DND-41 (cell line): ENCODE measurements at regions not wholly inside any gene's neighbourhood (a gene's known extent, or its start where the extent isn't known, plus 50 kb on each side); places are given as distances from the start of the nearest gene placed in this dataset.
"Not testable (repeated sequence)": the region's sequence is repeated elsewhere in the genome, so short reads cannot be mapped to it uniquely, and the experiment has no call there.

Experiments used
- ATAC-seq: fragments of 200-7000 bp; cut with Tn5 transposase; 3 replicates; pipeline ENCODE4 v1.9.1; 2021; ENCODE audit warnings: low read depth; ENCODE audit not compliant: insufficient read depth
- DNase-seq: peaks from one replicate; pipeline ENCODE4 v3.0.0-alpha.2; 2020
- H2AFZ ChIP-seq: 2 replicates; pipeline ENCODE4 v1.6.0; 2012; ENCODE audit warnings: low read depth, low read length
- H3K27ac ChIP-seq: 2 replicates; pipeline ENCODE4 v1.5.1; 2012; ENCODE audit warnings: low read length, inconsistent platforms
- H3K27me3 ChIP-seq: fragments of 200-600 bp; sonication (generic); 2 replicates; pipeline ENCODE4 v1.6.0; 2012; ENCODE audit warnings: low read length, mild to moderate bottlenecking, inconsistent platforms; ENCODE audit not compliant: insufficient read depth, poor library complexity
- H3K36me3 ChIP-seq: 2 replicates; pipeline ENCODE4 v1.5.1; 2012; ENCODE audit warnings: low read length, inconsistent platforms; ENCODE audit not compliant: insufficient read depth
- H3K4me1 ChIP-seq: 2 replicates; pipeline ENCODE4 v1.5.1; 2012; ENCODE audit warnings: mild to moderate bottlenecking, low read length; ENCODE audit not compliant: insufficient read depth
- H3K4me2 ChIP-seq: 2 replicates; pipeline ENCODE4 v1.6.0; 2012; ENCODE audit warnings: mild to moderate bottlenecking, moderate library complexity, low read length, inconsistent platforms; ENCODE audit not compliant: insufficient read depth
- H3K4me3 ChIP-seq, 2 experiments: fragments of 200-600 bp in 1 of 2; shearing (Covaris generic) in 1 of 2; 2 replicates each; pipeline ENCODE4 v1.5.1; 2012 to 2016; ENCODE audit warnings: inconsistent platforms in 2 of 2, low read length in 2 of 2, mild to moderate bottlenecking in 2 of 2, low read depth in 1 of 2, moderate library complexity in 1 of 2
- H3K79me2 ChIP-seq: 2 replicates; pipeline ENCODE4 v1.6.0; 2012; ENCODE audit warnings: low read length, inconsistent platforms; ENCODE audit not compliant: insufficient read depth
- H3K9ac ChIP-seq: 2 replicates; pipeline ENCODE4 v1.6.0; 2012; ENCODE audit warnings: low read depth, mild to moderate bottlenecking, inconsistent platforms, low read length, moderate library complexity
- H3K9me3 ChIP-seq: 2 replicates; pipeline ENCODE4 v1.5.1; 2012; ENCODE audit warnings: low read length, moderate library complexity, mild to moderate bottlenecking, inconsistent platforms; ENCODE audit not compliant: insufficient read depth, severe bottlenecking
- H4K20me1 ChIP-seq: 2 replicates; pipeline ENCODE4 v1.6.0; 2012; ENCODE audit warnings: low read length; ENCODE audit not compliant: insufficient read depth
- EZH2 ChIP-seq: IDR thresholded peaks from 3 replicates; pipeline ENCODE4 v1.6.1; 2012; ENCODE audit warnings: borderline replicate concordance, low read depth, mild to moderate bottlenecking, moderate library complexity, low read length, inconsistent platforms; ENCODE audit not compliant: severe bottlenecking
- TF ChIP-seq, protein P1 (sequence below): IDR thresholded peaks from 2 replicates; pipeline ENCODE4 v1.5.1; 2012; ENCODE audit warnings: borderline replicate concordance, low read length, moderate library complexity, mild to moderate bottlenecking; ENCODE audit not compliant: poor library complexity, severe bottlenecking; ENCODE audit errors: extremely low read depth

DNA sequence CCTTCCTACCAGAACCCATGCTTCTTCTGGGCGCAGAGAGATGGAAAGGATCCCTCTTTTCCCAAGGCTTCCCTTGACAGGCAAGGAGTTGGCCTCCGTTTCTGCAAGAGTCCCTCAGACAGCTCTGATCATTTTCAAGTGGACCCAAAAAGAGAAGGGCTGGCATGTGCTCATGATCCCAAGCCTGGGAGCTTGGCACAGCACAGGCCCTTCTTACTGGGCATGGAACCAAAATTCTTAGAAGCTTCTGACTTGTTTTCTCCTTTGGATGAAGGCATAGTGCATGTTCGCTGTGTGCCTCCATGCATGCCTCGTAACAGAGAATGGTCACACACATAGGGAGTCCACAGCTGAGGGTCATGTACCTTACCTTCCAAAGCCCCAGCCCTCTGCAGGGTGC lies 449.6 kb downstream of the MIAT start:
- H3K4me3 ChIP-seq, result no peak overlapping the region
- no peak for TF ChIP-seq EZH2
- TF ChIP-seq, protein P1, sequence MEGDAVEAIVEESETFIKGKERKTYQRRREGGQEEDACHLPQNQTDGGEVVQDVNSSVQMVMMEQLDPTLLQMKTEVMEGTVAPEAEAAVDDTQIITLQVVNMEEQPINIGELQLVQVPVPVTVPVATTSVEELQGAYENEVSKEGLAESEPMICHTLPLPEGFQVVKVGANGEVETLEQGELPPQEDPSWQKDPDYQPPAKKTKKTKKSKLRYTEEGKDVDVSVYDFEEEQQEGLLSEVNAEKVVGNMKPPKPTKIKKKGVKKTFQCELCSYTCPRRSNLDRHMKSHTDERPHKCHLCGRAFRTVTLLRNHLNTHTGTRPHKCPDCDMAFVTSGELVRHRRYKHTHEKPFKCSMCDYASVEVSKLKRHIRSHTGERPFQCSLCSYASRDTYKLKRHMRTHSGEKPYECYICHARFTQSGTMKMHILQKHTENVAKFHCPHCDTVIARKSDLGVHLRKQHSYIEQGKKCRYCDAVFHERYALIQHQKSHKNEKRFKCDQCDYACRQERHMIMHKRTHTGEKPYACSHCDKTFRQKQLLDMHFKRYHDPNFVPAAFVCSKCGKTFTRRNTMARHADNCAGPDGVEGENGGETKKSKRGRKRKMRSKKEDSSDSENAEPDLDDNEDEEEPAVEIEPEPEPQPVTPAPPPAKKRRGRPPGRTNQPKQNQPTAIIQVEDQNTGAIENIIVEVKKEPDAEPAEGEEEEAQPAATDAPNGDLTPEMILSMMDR, result no peak

DNA sequence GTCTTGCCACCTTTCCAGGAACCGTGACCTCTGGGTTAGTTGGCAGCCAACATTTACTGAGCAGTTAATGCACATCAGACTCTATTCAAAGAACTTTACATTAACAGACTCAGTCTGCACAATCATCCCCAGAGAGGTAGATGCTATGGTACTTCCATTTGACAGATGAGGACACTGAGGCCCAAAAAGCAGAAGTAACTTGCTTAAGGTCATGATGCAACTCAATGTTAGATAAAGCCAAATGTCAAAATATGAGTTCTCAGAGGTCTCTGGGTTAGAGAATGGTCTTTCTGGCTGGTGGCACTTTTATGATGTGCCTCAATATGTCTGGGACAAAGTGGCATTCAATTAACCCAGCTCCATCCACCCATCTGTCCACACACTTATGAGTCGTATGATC lies 450.0 kb downstream of the MIAT start:
- ATAC-seq (no peak), DNase-seq (no peak)
- Histone ChIP-seq H3K9me3 (peaks cover 5% of the 10 kb centered on the region), H3K36me3 (no peaks in the 10 kb centered on the region), H3K27ac (no peak overlapping the region), H3K9ac (no peak overlapping the region), H2AFZ (no peak overlapping the region), H3K79me2 (no peaks in the 10 kb centered on the region), H3K4me1 (no peaks in the 10 kb centered on the region), H3K27me3 (no peaks in the 10 kb centered on the region), H3K4me2 (no peak overlapping the region), H3K4me3 (no peak overlapping the region), H4K20me1 (no peaks in the 10 kb centered on the region)
- TF ChIP-seq, protein P1, result no peak
- TF ChIP-seq EZH2, result no peak

More for the DNA sequence above, 449.6 kb downstream of the MIAT start:
- no peak for DNase-seq
- Histone ChIP-seq H2AFZ (no peak overlapping the region), H3K4me1 (no peaks in the 10 kb centered on the region), H3K4me2 (no peak overlapping the region), H4K20me1 (no peaks in the 10 kb centered on the region), H3K27me3 (no peaks in the 10 kb centered on the region), H3K36me3 (no peaks in the 10 kb centered on the region), H3K9ac (no peak overlapping the region), H3K79me2 (no peaks in the 10 kb centered on the region), H3K9me3 (peaks cover 5% of the 10 kb centered on the region), H3K27ac (no peak overlapping the region)
- no peak for ATAC-seq

DNA sequence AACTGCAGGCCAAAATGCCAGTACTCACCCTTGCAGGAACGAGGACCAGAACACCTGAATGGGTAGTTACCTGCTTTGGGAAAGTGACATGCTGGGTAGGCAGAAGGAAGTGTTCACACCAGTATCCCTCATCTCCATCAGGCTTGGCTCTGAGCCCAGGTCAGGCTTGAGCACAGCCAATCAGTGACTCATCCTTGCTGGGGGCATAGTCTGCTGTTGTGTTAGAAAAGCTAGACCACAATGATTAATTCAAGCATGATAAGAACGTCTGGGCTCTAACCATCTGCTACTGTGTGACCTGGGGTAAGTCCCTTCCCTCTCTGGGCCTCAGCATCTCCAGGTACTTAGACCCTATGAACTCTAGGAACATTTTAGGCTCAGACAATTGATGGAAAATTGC lies 450.4 kb downstream of the MIAT start:
- no peak for DNase-seq
- TF ChIP-seq, protein P1, result no peak
- TF ChIP-seq EZH2, result no peak
- no peaks in the 10 kb centered on the region for H3K36me3 ChIP-seq
- no peaks in the 10 kb centered on the region for H3K4me1 ChIP-seq
- H3K4me3 ChIP-seq, result no peak overlapping the region
- no peaks in the 10 kb centered on the region for H3K79me2 ChIP-seq
- H3K27ac ChIP-seq, result no peak overlapping the region
- ATAC-seq, result no peak
- H3K4me2 ChIP-seq, result no peak overlapping the region
- no peaks in the 10 kb centered on the region for H4K20me1 ChIP-seq
- H3K9me3 ChIP-seq, result peaks cover 5% of the 10 kb centered on the region
- H3K27me3 ChIP-seq, result no peaks in the 10 kb centered on the region
- no peak overlapping the region for H3K9ac ChIP-seq
- H2AFZ ChIP-seq, result no peak overlapping the region

DNA sequence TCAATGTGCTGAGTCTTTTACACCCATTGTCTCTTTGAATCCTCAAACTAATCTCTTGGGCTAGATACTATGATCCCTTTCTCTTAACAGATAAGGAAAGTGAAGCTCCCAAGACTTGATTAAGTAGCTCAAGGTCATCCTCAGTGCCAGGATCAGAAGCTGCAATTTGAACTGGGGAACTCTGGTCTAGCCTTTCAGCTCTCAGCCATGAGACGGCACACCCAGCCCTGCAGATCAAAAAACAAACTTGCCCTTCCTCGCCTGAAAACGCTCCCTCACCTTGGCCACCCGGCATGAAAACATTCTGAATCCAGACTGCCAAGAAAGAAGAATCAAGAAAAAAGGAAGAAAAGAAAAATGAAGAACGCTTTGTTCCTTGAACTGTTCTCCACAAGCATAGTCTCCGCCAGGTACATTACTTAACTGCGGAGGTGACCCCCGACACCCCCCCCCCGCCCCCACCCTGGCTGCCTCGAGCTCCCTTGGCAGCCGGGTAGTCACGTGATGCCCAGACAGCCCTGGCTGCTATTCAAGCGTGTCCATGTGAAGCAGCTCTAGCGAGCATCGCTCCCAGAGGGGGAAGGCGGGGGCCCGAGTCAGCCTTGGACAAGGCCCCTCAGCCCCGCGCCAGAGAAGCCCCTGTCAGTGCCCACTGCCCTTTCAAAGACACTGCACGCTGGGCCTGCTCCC lies 451.2 kb downstream of the MIAT start:
- DNase-seq, result no peak
- Histone ChIP-seq H3K27me3 (no peaks in the 10 kb centered on the region), H3K4me2 (no peak overlapping the region), H3K36me3 (no peaks in the 10 kb centered on the region), H3K79me2 (no peaks in the 10 kb centered on the region), H4K20me1 (no peaks in the 10 kb centered on the region), H2AFZ (no peak overlapping the region), H3K4me1 (no peaks in the 10 kb centered on the region), H3K9ac (no peak overlapping the region), H3K27ac (no peak overlapping the region), H3K9me3 (peaks cover 5% of the 10 kb centered on the region), H3K4me3 (no peak overlapping the region)
- TF ChIP-seq, protein P1, result no peak
- no peak for TF ChIP-seq EZH2
- ATAC-seq, result no peak

DNA sequence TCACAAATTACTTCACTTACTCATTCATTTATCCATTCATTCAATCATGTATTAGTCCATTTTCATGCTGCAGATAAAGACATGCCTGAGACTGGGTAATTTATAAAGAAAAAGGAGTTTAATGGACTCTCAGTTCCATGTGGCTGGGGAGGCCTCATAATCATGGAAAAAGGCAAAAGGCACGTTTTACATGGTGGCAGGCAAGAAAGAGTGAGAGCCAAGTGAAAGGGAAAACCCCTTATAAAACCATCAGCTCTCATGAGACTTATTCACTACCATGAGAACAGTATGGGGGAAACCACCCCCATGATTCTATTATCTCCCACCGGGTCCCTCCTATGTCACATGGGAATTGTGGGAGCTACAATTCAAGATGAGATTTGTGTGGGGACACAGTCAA lies 452.0 kb downstream of the MIAT start:
- H3K27me3 ChIP-seq, H3K27ac ChIP-seq, H3K4me2 ChIP-seq, H3K9me3 ChIP-seq, DNase-seq, ATAC-seq, H4K20me1 ChIP-seq, H3K4me3 ChIP-seq, H3K36me3 ChIP-seq, H3K4me1 ChIP-seq, H2AFZ ChIP-seq, H3K9ac ChIP-seq, H3K79me2 ChIP-seq: not testable (repeated sequence)
